ENCODE measurements at regions not wholly inside any gene's neighbourhood (a gene's known extent, or its start where the extent isn't known, plus 50 kb on each side); places are given as distances from the start of the nearest gene placed in this dataset.

DNA sequence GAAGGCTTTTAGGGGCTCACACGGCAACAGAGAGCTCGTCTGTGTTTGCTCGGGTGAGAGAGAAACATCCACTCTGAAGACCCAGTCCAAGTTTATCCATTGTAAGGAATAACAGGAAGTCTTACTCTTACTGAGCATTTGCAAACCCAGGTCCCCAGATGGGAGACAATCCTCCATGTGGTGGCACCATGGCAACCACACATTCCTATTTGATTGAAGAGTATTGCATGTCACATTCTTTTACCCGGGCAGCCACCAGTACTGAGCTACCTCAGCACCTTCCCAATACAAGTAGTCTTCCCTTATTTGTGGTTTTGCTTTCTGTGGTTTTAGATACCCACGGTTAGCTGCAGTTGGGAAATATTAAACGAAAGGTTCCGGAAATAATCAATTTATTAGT lies 302.9 kb upstream of the RASGRP1 start:
- no peak overlapping the region for H3K4me3 Mint-ChIP-seq
- TF ChIP-seq, protein P1, sequence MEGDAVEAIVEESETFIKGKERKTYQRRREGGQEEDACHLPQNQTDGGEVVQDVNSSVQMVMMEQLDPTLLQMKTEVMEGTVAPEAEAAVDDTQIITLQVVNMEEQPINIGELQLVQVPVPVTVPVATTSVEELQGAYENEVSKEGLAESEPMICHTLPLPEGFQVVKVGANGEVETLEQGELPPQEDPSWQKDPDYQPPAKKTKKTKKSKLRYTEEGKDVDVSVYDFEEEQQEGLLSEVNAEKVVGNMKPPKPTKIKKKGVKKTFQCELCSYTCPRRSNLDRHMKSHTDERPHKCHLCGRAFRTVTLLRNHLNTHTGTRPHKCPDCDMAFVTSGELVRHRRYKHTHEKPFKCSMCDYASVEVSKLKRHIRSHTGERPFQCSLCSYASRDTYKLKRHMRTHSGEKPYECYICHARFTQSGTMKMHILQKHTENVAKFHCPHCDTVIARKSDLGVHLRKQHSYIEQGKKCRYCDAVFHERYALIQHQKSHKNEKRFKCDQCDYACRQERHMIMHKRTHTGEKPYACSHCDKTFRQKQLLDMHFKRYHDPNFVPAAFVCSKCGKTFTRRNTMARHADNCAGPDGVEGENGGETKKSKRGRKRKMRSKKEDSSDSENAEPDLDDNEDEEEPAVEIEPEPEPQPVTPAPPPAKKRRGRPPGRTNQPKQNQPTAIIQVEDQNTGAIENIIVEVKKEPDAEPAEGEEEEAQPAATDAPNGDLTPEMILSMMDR (IDR thresholded peaks at IDR 0.05; ENCODE audit: unreplicated experiment in 3 of 3), result no peak
- H3K27ac Mint-ChIP-seq, result peak overlapping the region in 1 of 3 experiments; percentile 1
- H3K27me3 Mint-ChIP-seq (ENCODE audit: low read depth), result peaks cover 7% of the 10 kb centered on the region
- H3K4me1 Mint-ChIP-seq, result peaks cover 9% of the 10 kb centered on the region
- peaks cover 8% of the 10 kb centered on the region for H3K9me3 Mint-ChIP-seq
- no peaks in the 10 kb centered on the region for H3K36me3 Mint-ChIP-seq (ENCODE audit: low read depth)

DNA sequence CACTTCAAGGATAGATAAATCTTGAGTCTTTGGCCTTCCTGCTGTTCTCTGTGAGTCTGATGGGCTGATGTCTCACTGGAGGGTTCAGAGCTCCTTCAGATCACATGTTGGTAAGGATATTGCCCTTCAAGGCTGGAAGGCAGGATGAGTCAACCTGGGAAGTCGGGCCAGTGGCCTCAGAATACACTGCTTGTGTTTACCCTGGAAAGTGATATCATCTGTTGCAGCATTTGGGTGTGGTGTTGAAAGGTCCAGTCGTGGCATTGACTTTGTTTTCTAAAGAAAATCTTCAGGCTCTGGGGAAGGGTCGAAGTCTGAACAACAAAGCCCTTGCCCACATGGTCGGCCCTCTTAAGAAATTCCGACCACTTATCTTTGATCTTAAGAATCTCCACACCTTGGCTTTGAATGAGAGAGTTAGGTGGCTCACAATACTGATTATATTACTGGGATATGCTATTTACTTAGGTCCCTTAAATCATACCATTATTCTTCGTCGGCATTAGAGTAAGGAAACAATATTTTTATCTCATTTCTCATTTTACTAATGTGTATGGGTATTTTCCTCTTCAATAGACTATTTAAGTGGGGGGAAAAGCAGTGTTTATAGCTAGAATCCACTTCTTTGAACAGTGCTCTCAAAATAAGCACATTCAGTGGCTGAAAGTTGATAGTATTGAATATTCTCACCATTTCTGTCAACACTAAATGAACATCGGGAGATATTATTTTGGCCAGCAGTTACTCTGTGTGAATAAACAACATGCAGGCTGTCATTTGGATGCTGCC lies 303.9 kb upstream of the RASGRP1 start:
- peaks cover 9% of the 10 kb centered on the region for H3K4me1 Mint-ChIP-seq
- peaks cover 12% of the 10 kb centered on the region for H3K9me3 Mint-ChIP-seq
- TF ChIP-seq, protein P1 (IDR thresholded peaks at IDR 0.05; ENCODE audit: unreplicated experiment in 3 of 3), result no peak
- no peak overlapping the region for H3K4me3 Mint-ChIP-seq
- no peaks in the 10 kb centered on the region for H3K36me3 Mint-ChIP-seq (ENCODE audit: low read depth)
- H3K27me3 Mint-ChIP-seq (ENCODE audit: low read depth), result peaks cover 7% of the 10 kb centered on the region
- no peak overlapping the region for H3K27ac Mint-ChIP-seq

DNA sequence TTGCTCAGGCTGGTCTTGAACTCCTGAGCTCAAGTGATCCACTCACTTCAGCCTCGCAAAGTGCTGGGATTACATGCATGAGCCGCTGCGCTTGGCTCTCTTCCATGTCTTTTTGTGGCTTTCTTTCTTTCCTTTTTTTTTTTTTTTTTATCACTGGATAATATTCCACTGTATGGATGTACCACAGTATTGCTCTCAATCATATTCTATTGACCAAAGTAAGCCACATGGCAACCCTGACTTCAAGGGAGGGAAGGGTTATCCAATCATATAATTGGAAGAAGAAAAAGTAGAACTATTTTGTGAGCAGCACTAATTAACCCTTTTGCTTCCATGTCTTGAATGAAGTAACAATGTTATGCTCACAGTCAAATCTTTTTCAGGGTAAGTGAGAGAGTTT lies 307.0 kb upstream of the RASGRP1 start:
- TF ChIP-seq, protein P1 (IDR thresholded peaks at IDR 0.05; ENCODE audit: unreplicated experiment in 3 of 3), result no peak
- Mint-ChIP-seq H3K27ac (no peak overlapping the region), H3K4me3 (no peak overlapping the region), H3K4me1 (peaks cover 7% of the 10 kb centered on the region), H3K9me3 (peaks cover 12% of the 10 kb centered on the region), H3K36me3 (ENCODE audit: low read depth) (no peaks in the 10 kb centered on the region), H3K27me3 (ENCODE audit: low read depth) (peaks cover 5% of the 10 kb centered on the region)

DNA sequence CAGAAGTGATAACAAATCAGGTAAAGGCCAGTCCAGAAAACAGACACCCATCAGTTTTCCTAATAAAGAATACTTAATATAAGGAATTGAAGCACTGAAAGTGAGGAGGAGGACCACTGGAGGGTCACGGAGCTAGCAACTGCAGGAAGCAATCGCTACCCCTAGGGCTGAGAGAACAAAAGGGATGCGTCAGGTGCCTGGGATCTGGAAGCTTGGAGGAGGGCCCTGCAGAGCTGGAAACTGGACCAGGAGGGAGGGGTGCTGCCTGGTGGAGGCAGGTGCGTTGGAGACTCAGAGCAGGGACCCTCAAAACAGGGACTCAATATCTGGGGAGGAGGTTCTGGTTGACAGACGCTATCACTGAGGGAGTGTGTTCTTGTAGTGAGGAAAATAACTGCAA lies 308.1 kb upstream of the RASGRP1 start:
- H3K27ac Mint-ChIP-seq, result no peak overlapping the region
- H3K4me3 Mint-ChIP-seq, result no peak overlapping the region
- no peaks in the 10 kb centered on the region for H3K36me3 Mint-ChIP-seq (ENCODE audit: low read depth)
- peaks cover 16% of the 10 kb centered on the region for H3K4me1 Mint-ChIP-seq
- H3K27me3 Mint-ChIP-seq (ENCODE audit: low read depth), result no peaks in the 10 kb centered on the region
- H3K9me3 Mint-ChIP-seq, result peaks cover 12% of the 10 kb centered on the region
- TF ChIP-seq, protein P1 (IDR thresholded peaks at IDR 0.05; ENCODE audit: unreplicated experiment in 3 of 3), result no peak

DNA sequence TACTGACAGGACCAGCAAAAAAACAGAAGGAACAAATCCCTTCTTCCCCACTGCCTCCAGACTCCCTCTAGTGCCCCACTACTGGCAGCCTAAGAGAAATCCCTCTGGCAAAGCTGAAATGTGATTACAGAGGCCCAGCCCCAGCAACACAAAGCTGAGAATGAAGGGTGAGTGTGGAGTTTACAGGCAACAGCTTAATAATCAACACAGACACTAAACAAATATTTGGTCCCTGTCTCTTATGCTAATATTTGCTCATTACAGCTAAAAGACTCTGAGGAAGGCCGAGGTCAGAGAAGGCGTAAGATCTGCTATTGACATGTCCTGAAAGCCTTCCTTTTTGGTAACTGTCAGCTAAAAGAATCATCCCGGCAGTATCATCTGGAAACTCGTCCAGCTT lies 308.5 kb upstream of the RASGRP1 start:
- H3K36me3 Mint-ChIP-seq (ENCODE audit: low read depth), result no peaks in the 10 kb centered on the region
- H3K4me3 Mint-ChIP-seq, result no peak overlapping the region
- no peaks in the 10 kb centered on the region for H3K27me3 Mint-ChIP-seq (ENCODE audit: low read depth)
- H3K4me1 Mint-ChIP-seq, result peaks cover 20% of the 10 kb centered on the region
- H3K9me3 Mint-ChIP-seq, result peaks cover 12% of the 10 kb centered on the region
- TF ChIP-seq, protein P1 (IDR thresholded peaks at IDR 0.05; ENCODE audit: unreplicated experiment in 3 of 3), result no peak
- no peak overlapping the region for H3K27ac Mint-ChIP-seq

DNA sequence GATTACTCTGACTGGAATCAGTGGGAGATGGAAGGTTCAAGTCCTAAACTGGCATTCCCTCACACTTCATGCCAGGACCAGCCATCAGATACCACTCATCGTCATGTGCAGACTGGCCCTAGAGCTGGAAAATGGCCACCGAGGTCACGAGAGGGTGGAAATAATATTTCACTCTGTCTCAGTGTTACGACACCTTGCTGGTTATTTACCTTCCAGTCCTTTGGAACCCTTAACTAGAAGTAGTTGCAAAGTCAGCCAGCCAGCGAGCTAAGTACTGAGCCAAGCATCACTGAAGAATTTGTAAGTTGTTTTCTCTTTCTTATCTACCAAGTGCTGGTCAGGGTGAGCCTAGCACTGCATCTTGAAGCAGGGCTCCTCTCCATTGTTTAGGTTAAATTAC lies 309.9 kb upstream of the RASGRP1 start:
- no peaks in the 10 kb centered on the region for H3K27me3 Mint-ChIP-seq (ENCODE audit: low read depth)

More for the DNA sequence above, 309.9 kb upstream of the RASGRP1 start:
- H3K27ac Mint-ChIP-seq, result no peak overlapping the region
- TF ChIP-seq, protein P1 (IDR thresholded peaks at IDR 0.05; ENCODE audit: unreplicated experiment in 3 of 3), result no peak
- peaks cover 30% of the 10 kb centered on the region for H3K4me1 Mint-ChIP-seq
- H3K9me3 Mint-ChIP-seq, result peaks cover 11% of the 10 kb centered on the region
- H3K4me3 Mint-ChIP-seq, result no peak overlapping the region
- no peaks in the 10 kb centered on the region for H3K36me3 Mint-ChIP-seq (ENCODE audit: low read depth)
